WI38 (cell line): ENCODE measurements at regions not wholly inside any gene's neighbourhood (a gene's known extent, or its start where the extent isn't known, plus 50 kb on each side); places are given as distances from the start of the nearest gene placed in this dataset.

ENCODE experiments used
- H3K4me3 ChIP-seq: 2 replicates; pipeline ENCODE4 v1.5.1; 2011; ENCODE audit warnings: low read depth, mild to moderate bottlenecking, control low read depth, low read length
- CTCF ChIP-seq: IDR thresholded peaks from 2 replicates; pipeline ENCODE4 v1.5.1; 2012; ENCODE audit warnings: low read depth, mild to moderate bottlenecking, control low read depth, low read length

DNA sequence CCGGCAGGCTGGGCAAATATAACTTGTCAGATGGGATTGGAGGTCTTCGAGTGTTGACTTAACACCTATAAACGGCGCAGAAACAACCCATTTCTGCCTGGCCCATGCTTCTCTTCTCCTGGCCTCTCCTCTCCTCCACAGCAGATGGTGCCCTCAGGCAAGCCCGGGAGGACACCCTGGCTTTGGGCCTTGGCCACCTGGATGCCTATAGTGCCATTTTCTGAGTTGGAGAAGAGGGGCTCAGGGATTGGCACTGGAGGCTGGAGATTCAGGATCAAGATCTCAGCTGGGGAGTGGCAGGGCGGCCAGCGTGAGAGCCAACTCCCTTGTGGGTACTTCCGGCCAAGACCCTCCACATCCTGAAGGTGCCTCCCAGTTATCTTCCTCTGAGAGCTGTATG is 211.9 kb upstream of the PMEPA1 start:
- no peak overlapping the region for H3K4me3 ChIP-seq
- TF ChIP-seq CTCF, result no peak

- no peak overlapping the region for H3K4me3 ChIP-seq
- no peak for TF ChIP-seq CTCF
Observed at GRCh38 chr20:57920971-57921370, 211.2 kb upstream of the PMEPA1 start.

DNA sequence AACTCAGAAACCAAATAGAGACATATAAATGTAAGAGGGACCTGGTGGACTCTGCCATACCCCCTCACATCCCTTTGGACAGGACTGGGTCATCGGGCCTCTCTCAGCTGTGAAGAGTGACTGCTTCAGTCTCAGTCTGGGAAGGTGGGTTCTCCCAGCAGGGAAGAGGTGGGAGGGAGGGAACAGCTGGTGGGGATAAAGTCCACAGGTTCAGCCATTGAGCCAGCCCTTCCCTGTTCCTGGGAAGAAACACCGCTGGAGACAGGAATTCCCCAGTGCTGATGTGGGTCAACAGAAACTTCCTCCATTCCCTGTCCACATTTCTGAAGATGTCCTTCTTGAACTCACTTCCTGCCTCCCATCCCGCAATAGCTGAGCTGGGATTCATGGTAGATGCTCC is 209.2 kb upstream of the PMEPA1 start:
- TF ChIP-seq CTCF, result no peak

DNA sequence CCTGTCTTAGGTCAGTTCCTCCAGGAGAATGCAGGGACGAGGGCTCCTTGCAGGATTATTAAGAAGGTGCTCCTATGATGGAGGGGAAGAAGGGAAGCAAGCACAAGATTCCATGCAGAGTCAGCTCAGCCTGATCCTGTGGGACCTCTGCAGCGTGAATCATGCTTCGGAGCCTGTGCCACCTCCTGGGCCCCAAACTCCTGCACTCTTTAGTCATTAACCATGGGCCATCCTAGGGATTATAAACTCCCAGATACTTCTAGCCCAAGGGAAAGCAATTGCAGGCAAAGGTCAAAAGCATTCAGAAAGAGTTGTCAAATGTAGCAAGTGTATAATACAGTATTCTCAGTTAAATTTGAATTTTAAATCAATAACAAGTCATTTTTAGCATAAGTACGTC is 208.7 kb upstream of the PMEPA1 start:
- no peak for TF ChIP-seq CTCF

More for the DNA sequence above, 209.2 kb upstream of the PMEPA1 start:
- no peak overlapping the region for H3K4me3 ChIP-seq

DNA sequence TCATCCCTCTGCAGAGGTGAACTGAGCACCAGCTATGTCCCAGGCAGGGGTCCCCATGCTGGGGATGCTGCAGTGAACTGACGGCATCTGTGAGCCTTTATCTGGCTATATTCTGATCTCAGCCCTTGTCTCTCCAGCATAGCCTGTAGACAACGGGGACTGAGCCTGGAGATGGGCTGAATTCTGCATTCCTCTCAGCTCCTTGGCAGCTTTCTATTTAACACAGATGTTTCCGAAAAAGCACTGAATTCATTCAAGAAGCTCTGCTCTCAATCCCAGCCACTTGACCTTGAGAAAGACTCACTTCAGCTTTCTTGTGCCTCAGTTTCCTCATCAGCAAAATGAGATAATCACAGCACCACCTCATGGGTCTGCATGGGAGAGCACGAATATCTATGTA is 204.4 kb upstream of the PMEPA1 start:
- H3K4me3 ChIP-seq, result no peak overlapping the region
- TF ChIP-seq CTCF, result no peak

More for the DNA sequence above, 208.7 kb upstream of the PMEPA1 start:
- H3K4me3 ChIP-seq, result no peak overlapping the region

GRCh38 chr20:57913156-57913930 is 203.5 kb upstream of the PMEPA1 start:
- TF ChIP-seq CTCF, result no peak
- H3K4me3 ChIP-seq, result no peak overlapping the region

DNA sequence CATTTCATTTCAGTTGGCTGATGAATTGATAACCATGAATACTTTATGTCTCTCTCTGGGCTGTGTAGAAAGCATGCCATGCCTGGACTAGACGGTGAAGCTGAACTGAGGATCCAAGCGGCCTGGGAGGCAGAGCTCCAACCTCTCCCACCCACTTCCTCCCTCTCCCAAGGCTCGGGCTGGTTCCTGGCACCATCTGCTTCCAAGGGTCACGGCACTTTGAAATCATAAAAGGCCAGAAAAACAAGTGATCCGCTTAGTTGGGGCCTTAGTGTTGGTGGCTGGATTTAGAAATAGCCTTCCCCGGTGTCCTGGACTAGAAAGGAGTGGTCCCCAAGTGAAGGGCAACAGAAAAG is 202.4 kb upstream of the PMEPA1 start:
- no peak for TF ChIP-seq CTCF
- no peak overlapping the region for H3K4me3 ChIP-seq
